HCT116 (cell line): ENCODE measurements at regions not wholly inside any gene's neighbourhood (a gene's known extent, or its start where the extent isn't known, plus 50 kb on each side); places are given as distances from the start of the nearest gene placed in this dataset.

ENCODE experiments used
- ATAC-seq: fragments of 200-7000 bp; cut with Tn5 transposase; 2 replicates; pipeline ENCODE4 v1.9.1; 2020; ENCODE audit warnings: mild to moderate bottlenecking, moderate library complexity
- BruUV-seq: library from RNA; stranded (reverse); fragments of 400-500 nt; replicated peaks from 2 replicates; lab custom pipeline; 2021; lab: Mats Ljungman, UMichigan
- CTCF ChIA-PET: fragments of 300-600 bp; sonication (Branson Sonifier 250); formaldehyde crosslinking; loops from one replicate; lab custom pipeline; 2021; ENCODE audit warnings: antibody characterized with exemption; lab: Charles Lee
- POLR2A ChIA-PET: fragments of 300-600, 350-600 bp; sonication (Branson Sonifier 250); formaldehyde crosslinking; loops from one replicate; lab custom pipeline; 2021; ENCODE audit warnings: antibody characterized with exemption; lab: Charles Lee
- RAD21 ChIA-PET, 2 experiments: fragments of 300-600 bp; sonication (Branson Sonifier 250); formaldehyde crosslinking; loops; one replicate each; lab custom pipeline; 2023; ENCODE audit warnings: low total read pairs in 2 of 2; ENCODE audit not compliant: uncharacterized antibody in 2 of 2, unreplicated experiment in 2 of 2, low non-redundant PET in 1 of 2; lab: Charles Lee
- DNase-seq: peaks from one replicate; pipeline ENCODE4 v3.0.0-alpha.2; 2010; ENCODE audit warnings: low read depth, low spot score
- H2AFZ ChIP-seq: fragments of 200-600 bp; shearing (Covaris generic), sonication (generic); 2 replicates; pipeline ENCODE4 v1.6.1; 2017; ENCODE audit warnings: low read depth, mixed run types, mixed read lengths, antibody characterized with exemption, low read length; ENCODE audit not compliant: poor library complexity, severe bottlenecking
- H3K27ac ChIP-seq: 2 replicates; pipeline ENCODE4 v1.5.1; 2012; ENCODE audit warnings: low read depth, low read length
- H3K27me3 ChIP-seq: fragments of 200-600 bp; sonication (generic); 2 replicates; pipeline ENCODE4 v1.6.1; 2016; ENCODE audit warnings: mixed run types, low read length, mixed read lengths; ENCODE audit not compliant: insufficient read depth
- H3K36me3 ChIP-seq, 2 experiments: fragments of 200-500 bp in 1 of 2; fragments of 200-600 bp in 1 of 2; sonication (Bioruptor generic) in 1 of 2; sonication (generic) in 1 of 2; 2 replicates each; pipeline versions ENCODE4 v1.5.1 to v1.6.1; 2014 to 2016; ENCODE audit warnings: low read length in 2 of 2, inconsistent platforms in 1 of 2, mixed read lengths in 1 of 2, mixed run types in 1 of 2; ENCODE audit not compliant: insufficient read depth in 2 of 2, control insufficient read depth in 1 of 2
- H3K4me1 ChIP-seq, 2 experiments: fragments of 200-600 bp in 1 of 2; sonication (generic) in 1 of 2; 2 replicates each; pipeline versions ENCODE4 v1.5.1 to v1.6.1; 2012 to 2017; ENCODE audit warnings: low read length in 2 of 2, inconsistent platforms in 1 of 2, mild to moderate bottlenecking in 1 of 2, mixed read lengths in 1 of 2, mixed run types in 1 of 2, moderate library complexity in 1 of 2; ENCODE audit not compliant: insufficient read depth in 2 of 2, control insufficient read depth in 1 of 2
- H3K4me2 ChIP-seq: fragments of 200-600 bp; sonication (generic); 2 replicates; pipeline ENCODE4 v1.6.1; 2017; ENCODE audit warnings: mixed run types, low read length, mixed read lengths
- H3K4me3 ChIP-seq, 2 experiments: fragments of 200-600 bp in 1 of 2; sonication (generic) in 1 of 2; replicated peaks in 1 of 2; 2 replicates each; pipeline ENCODE4 v1.5.1; 2011 to 2016; ENCODE audit warnings: low read length in 2 of 2, control low read depth in 1 of 2, low read depth in 1 of 2, mild to moderate bottlenecking in 1 of 2, mixed read lengths in 1 of 2, mixed run types in 1 of 2
- H3K79me2 ChIP-seq: fragments of 200-600 bp; sonication (generic); 2 replicates; pipeline ENCODE4 v1.6.1; 2017; ENCODE audit warnings: mild to moderate bottlenecking, mixed run types, low read length, moderate library complexity, mixed read lengths; ENCODE audit not compliant: insufficient read depth
- H3K9ac ChIP-seq: fragments of 200-600 bp; sonication (generic); 2 replicates; pipeline ENCODE4 v1.6.1; 2016; ENCODE audit warnings: low read length, mixed read lengths
- H3K9me2 ChIP-seq: fragments of 200-600 bp; sonication (generic), shearing (Covaris generic); 2 replicates; pipeline ENCODE4 v1.6.1; 2017; ENCODE audit warnings: mixed run types, mild to moderate bottlenecking, moderate library complexity; ENCODE audit not compliant: insufficient read depth
- H3K9me3 ChIP-seq, 2 experiments: fragments of 200-500 bp in 1 of 2; fragments of 200-600 bp in 1 of 2; sonication (Bioruptor generic) in 1 of 2; sonication (generic) in 1 of 2; 2 replicates each; pipeline ENCODE4 v1.6.1; 2014 to 2017; ENCODE audit warnings: low read length in 2 of 2, mixed read lengths in 2 of 2, inconsistent platforms in 1 of 2, low read depth in 1 of 2, mild to moderate bottlenecking in 1 of 2, mixed run types in 1 of 2, moderate library complexity in 1 of 2; ENCODE audit not compliant: control insufficient read depth in 1 of 2, insufficient read depth in 1 of 2
- H4K20me1 ChIP-seq: fragments of 200-600 bp; sonication (generic), shearing (Covaris generic); 2 replicates; pipeline ENCODE4 v1.6.1; 2017; ENCODE audit warnings: mixed run types, mild to moderate bottlenecking, moderate library complexity; ENCODE audit not compliant: insufficient read depth
- CBX3 ChIP-seq: IDR thresholded peaks from 2 replicates; pipeline ENCODE4 v1.6.1; 2012; ENCODE audit warnings: low read depth
- CTCF ChIP-seq, 3 experiments: fragments of 200-600 bp in 1 of 3; sonication (generic) in 1 of 3; IDR thresholded peaks in 2 of 3; conservative IDR thresholded peaks in 1 of 3; 2 replicates each; pipeline ENCODE4 v1.5.1; 2012 to 2017; ENCODE audit warnings: low read depth in 2 of 3, low read length in 2 of 3, antibody characterized with exemption in 1 of 3, borderline replicate concordance in 1 of 3, control low read depth in 1 of 3, mild to moderate bottlenecking in 1 of 3, mixed read lengths in 1 of 3, mixed run types in 1 of 3, moderate library complexity in 1 of 3; ENCODE audit not compliant: insufficient read depth in 1 of 3
- EGR1 ChIP-seq: IDR thresholded peaks from 2 replicates; pipeline ENCODE4 v1.6.1; 2012; ENCODE audit warnings: low read depth
- ELF1 ChIP-seq: IDR thresholded peaks from 2 replicates; pipeline ENCODE4 v1.6.1; 2012; ENCODE audit warnings: low read depth, borderline replicate concordance
- EZH2 ChIP-seq: fragments of 200-600 bp; sonication (generic); IDR thresholded peaks from 2 replicates; pipeline ENCODE4 v1.6.1; 2017; ENCODE audit warnings: antibody characterized with exemption, mixed run types
- EZH2phosphoT487 ChIP-seq: fragments of 200-600 bp; IDR thresholded peaks from 2 replicates; pipeline ENCODE4 v1.6.1; 2018; ENCODE audit warnings: antibody characterized with exemption, borderline replicate concordance
- FOSL1 ChIP-seq: IDR thresholded peaks from 2 replicates; pipeline ENCODE4 v1.6.1; 2012; ENCODE audit warnings: low read depth
- JUND ChIP-seq: IDR thresholded peaks from 2 replicates; pipeline ENCODE4 v1.6.1; 2012
- MAX ChIP-seq: IDR thresholded peaks from 2 replicates; pipeline ENCODE4 v1.6.1; 2012
- POLR2A ChIP-seq: IDR thresholded peaks from 2 replicates; pipeline ENCODE4 v1.7.0; 2011; ENCODE audit warnings: borderline replicate concordance; ENCODE audit not compliant: insufficient read depth, insufficient read length; ENCODE audit errors: extremely low read depth
- REST ChIP-seq: IDR thresholded peaks from 2 replicates; pipeline ENCODE4 v1.6.1; 2012; ENCODE audit warnings: low read depth
- SIN3A ChIP-seq: IDR thresholded peaks from 2 replicates; pipeline ENCODE4 v1.6.1; 2012; ENCODE audit warnings: low read depth
- YY1 ChIP-seq: IDR thresholded peaks from 2 replicates; pipeline ENCODE4 v1.6.1; 2011; ENCODE audit warnings: low read length, low read depth, moderate library complexity, mild to moderate bottlenecking; ENCODE audit not compliant: insufficient replicate concordance; ENCODE audit errors: extremely low read depth
- ZFX ChIP-seq: fragments of 450-650 bp; IDR thresholded peaks from 2 replicates; pipeline ENCODE4 v1.6.1; 2017
- ZNF274 ChIP-seq: fragments of 200-500 bp; sonication (Bioruptor generic); IDR thresholded peaks from 2 replicates; pipeline ENCODE4 v1.6.1; 2014; ENCODE audit warnings: mild to moderate bottlenecking, low read depth, low read length, inconsistent platforms
- intact Hi-C: fragments of 100-400 bp; cut with micrococcal nuclease; formaldehyde crosslinking; loops from 2 replicates; pipeline ENCODE4 v1.10.0; 2022

- intact Hi-C loops, result no loop called here
- ChIA-PET POLR2A (no interaction called here), CTCF (no interaction called here), RAD21 (no interaction called here)
- no peak overlapping the region for H3K4me3 ChIP-seq
- no peak for TF ChIP-seq REST
- TF ChIP-seq EGR1, result no peak
- no peak for TF ChIP-seq FOSL1
- no peak for TF ChIP-seq ZNF274
- no peak for TF ChIP-seq ZFX
- TF ChIP-seq MAX, result no peak
- no peak for TF ChIP-seq EZH2phosphoT487
- no peak for TF ChIP-seq SIN3A
- TF ChIP-seq CBX3, result no peak
- no peak for TF ChIP-seq POLR2A
- no peak for TF ChIP-seq ELF1
- no peak for TF ChIP-seq JUND
- TF ChIP-seq YY1, result no peak
- no peak for TF ChIP-seq EZH2
- TF ChIP-seq CTCF (IDR thresholded peaks at IDR 0.05 in 2 of 3, conservative IDR thresholded peaks at IDR 0.05 in 1 of 3; ENCODE audit: borderline replicate concordance in 1 of 3, insufficient read depth in 1 of 3, low read depth in 2 of 3, low read length in 2 of 3), result no peak
- no peaks in the 10 kb centered on the region for H3K79me2 ChIP-seq
- no peaks in the 10 kb centered on the region for H3K9me3 ChIP-seq
- BruUV-seq, result no TSS peak
- H2AFZ ChIP-seq, result no peak overlapping the region
- H3K27me3 ChIP-seq, result no peaks in the 10 kb centered on the region
- no peak overlapping the region for H3K4me2 ChIP-seq
- H3K9me2 ChIP-seq, result no peaks in the 10 kb centered on the region
- no peaks in the 10 kb centered on the region for H4K20me1 ChIP-seq
- H3K36me3 ChIP-seq, result no peaks in the 10 kb centered on the region
- ATAC-seq, result no peak
- H3K27ac ChIP-seq, result no peak overlapping the region
- DNase-seq, result no peak
- no peak overlapping the region for H3K9ac ChIP-seq
- H3K4me1 ChIP-seq, result no peaks in the 10 kb centered on the region
Observed at GRCh38 chr3:8352475-8352874, 149.1 kb upstream of the LMCD1 start.
